ENCODE measurements at regions not wholly inside any gene's neighbourhood (a gene's known extent, or its start where the extent isn't known, plus 50 kb on each side); places are given as distances from the start of the nearest gene placed in this dataset.

DNA sequence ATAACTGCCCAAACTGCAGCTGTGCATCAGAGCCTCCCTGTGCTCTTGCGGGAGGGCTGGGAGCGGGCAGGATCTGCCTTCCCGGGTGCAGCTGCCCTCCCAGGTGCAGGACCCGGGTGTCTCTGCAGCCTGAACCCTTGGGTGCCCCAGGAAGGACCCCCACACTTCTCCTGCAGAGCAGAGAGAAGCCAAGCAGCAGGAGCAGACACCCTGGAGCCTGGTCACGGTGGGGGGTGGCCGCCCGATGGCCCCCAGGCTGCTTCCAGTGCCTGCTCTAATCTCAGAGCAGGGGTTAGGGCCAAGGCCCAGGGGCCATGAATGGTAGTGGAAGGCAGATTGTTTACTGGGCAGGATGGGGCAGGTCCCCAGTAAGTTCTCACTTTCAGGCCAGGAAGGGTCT lies 83.0 kb downstream of the RHOU start:
- Histone ChIP-seq H3K4me1 (ENCODE audit: control insufficient read depth in 1 of 2, insufficient read depth in 2 of 2, low read length in 2 of 2) (no peaks in the 10 kb centered on the region), H3K9ac (ENCODE audit: insufficient read depth, low read length, poor library complexity, severe bottlenecking) (no peak overlapping the region), H3K9me3 (replicated peaks in 1 of 2; ENCODE audit: control insufficient read depth in 1 of 2, insufficient read depth in 1 of 2, low read length in 2 of 2) (peaks cover 0 to 3% of the 10 kb centered on the region in 2 donors), H3K27ac (ENCODE audit: low read depth in 1 of 2, low read length in 2 of 2) (no peak overlapping the region), H3K4me3 (replicated peaks in 1 of 3; ENCODE audit: low read depth in 2 of 3, low read length in 3 of 3) (no peak overlapping the region), H4K20me1 (ENCODE audit: insufficient read depth, low read length) (no peaks in the 10 kb centered on the region), H3K27me3 (ENCODE audit: control insufficient read depth in 2 of 2, insufficient read depth in 2 of 2, low read length in 2 of 2) (no peaks in the 10 kb centered on the region), H3K79me2 (ENCODE audit: insufficient read depth, low read length) (no peaks in the 10 kb centered on the region), H3K4me2 (replicated peaks; ENCODE audit: extremely low read depth, low read length, poor library complexity, severe bottlenecking) (no peak overlapping the region), H3K36me3 (replicated peaks in 1 of 2; ENCODE audit: control insufficient read depth in 1 of 2, insufficient read depth in 2 of 2, low read length in 2 of 2) (no peaks in the 10 kb centered on the region), H2AFZ (ENCODE audit: insufficient read depth, low read depth, low read length, poor library complexity, severe bottlenecking) (no peak overlapping the region)
- DNase-seq, result no peak
- Mint-ChIP-seq H3K36me3 (no peaks in the 10 kb centered on the region), H3K27me3 (ENCODE audit: low read depth in 3 of 3) (no peaks in the 10 kb centered on the region), H3K4me1 (peaks cover 8% of the 10 kb centered on the region), H3K27ac (no peak overlapping the region), H3K9me3 (peaks cover 3 to 8% (median 5%) of the 10 kb centered on the region in 7 donors), H3K4me3 (no peak overlapping the region)
- intact Hi-C loops (cut with micrococcal nuclease), result no loop called here
- WGBS (ENCODE audit: insufficient coverage), result 94% methylated on average over 4 of the region's 7 CpGs
- TF ChIP-seq, protein P1, sequence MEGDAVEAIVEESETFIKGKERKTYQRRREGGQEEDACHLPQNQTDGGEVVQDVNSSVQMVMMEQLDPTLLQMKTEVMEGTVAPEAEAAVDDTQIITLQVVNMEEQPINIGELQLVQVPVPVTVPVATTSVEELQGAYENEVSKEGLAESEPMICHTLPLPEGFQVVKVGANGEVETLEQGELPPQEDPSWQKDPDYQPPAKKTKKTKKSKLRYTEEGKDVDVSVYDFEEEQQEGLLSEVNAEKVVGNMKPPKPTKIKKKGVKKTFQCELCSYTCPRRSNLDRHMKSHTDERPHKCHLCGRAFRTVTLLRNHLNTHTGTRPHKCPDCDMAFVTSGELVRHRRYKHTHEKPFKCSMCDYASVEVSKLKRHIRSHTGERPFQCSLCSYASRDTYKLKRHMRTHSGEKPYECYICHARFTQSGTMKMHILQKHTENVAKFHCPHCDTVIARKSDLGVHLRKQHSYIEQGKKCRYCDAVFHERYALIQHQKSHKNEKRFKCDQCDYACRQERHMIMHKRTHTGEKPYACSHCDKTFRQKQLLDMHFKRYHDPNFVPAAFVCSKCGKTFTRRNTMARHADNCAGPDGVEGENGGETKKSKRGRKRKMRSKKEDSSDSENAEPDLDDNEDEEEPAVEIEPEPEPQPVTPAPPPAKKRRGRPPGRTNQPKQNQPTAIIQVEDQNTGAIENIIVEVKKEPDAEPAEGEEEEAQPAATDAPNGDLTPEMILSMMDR (IDR thresholded peaks at IDR 0.05), result no peak

DNA sequence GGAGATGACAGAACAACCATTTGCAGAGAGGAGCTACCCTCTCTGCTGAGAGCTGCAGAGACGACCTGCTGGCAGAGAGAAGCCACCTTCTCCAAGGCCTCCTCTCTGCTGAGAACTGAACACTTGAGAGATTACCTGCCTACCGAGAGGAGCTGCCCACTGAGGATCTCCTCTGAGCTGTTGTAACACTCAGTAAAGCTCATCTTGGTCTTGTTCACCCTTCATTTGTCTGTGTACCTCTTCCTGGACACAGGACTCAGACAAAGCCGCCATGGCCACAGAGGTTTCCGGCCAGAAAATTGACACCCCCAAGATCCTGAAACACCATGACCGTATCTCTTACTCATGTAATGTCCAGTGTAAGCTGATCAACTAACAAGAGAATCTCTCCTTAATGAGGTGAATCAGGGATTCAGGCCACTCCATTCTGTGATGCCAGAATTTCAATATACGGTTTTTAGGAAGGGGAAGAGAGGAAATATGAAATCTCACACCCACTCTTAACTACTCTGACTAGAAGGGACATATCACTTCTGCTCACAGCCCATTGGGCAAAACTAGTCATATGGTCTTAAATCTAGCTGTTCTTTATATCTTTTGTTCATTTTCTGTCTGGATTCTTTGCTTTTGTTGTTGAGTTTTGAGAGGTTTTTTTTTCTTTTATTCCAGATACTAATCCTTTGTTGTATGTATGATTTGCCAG lies 83.8 kb downstream of the RHOU start:
- H3K27me3 Mint-ChIP-seq (ENCODE audit: low read depth in 3 of 3), result peaks cover 0 to 1% (median 0%) of the 10 kb centered on the region in 3 donors
- H3K36me3 ChIP-seq (replicated peaks in 1 of 2; ENCODE audit: control insufficient read depth in 1 of 2, insufficient read depth in 2 of 2, low read length in 2 of 2), result no peaks in the 10 kb centered on the region
- no peaks in the 10 kb centered on the region for H4K20me1 ChIP-seq (ENCODE audit: insufficient read depth, low read length)
- H2AFZ ChIP-seq (ENCODE audit: insufficient read depth, low read depth, low read length, poor library complexity, severe bottlenecking), result no peak overlapping the region
- no peak overlapping the region for H3K4me3 ChIP-seq (replicated peaks in 1 of 3; ENCODE audit: low read depth in 2 of 3, low read length in 3 of 3)
- H3K27ac ChIP-seq (ENCODE audit: low read depth in 1 of 2, low read length in 2 of 2), result no peak overlapping the region
- H3K4me2 ChIP-seq (replicated peaks; ENCODE audit: extremely low read depth, low read length, poor library complexity, severe bottlenecking), result no peak overlapping the region
- WGBS (ENCODE audit: insufficient coverage), result 98% methylated on average over 4 of the region's 6 CpGs
- H3K36me3 Mint-ChIP-seq, result no peaks in the 10 kb centered on the region
- TF ChIP-seq, protein P1 (IDR thresholded peaks at IDR 0.05), result no peak
- no peak overlapping the region for H3K9ac ChIP-seq (ENCODE audit: insufficient read depth, low read length, poor library complexity, severe bottlenecking)
- no peaks in the 10 kb centered on the region for H3K4me1 ChIP-seq (ENCODE audit: control insufficient read depth in 1 of 2, insufficient read depth in 2 of 2, low read length in 2 of 2)
- H3K9me3 Mint-ChIP-seq, result peaks cover 3 to 8% (median 5%) of the 10 kb centered on the region in 7 donors
- intact Hi-C loops (cut with micrococcal nuclease), result no loop called here
- H3K27ac Mint-ChIP-seq, result no peak overlapping the region
- no peak overlapping the region for H3K4me3 Mint-ChIP-seq
- no peak for DNase-seq
- H3K79me2 ChIP-seq (ENCODE audit: insufficient read depth, low read length), result no peaks in the 10 kb centered on the region
- no peaks in the 10 kb centered on the region for H3K27me3 ChIP-seq (ENCODE audit: control insufficient read depth in 2 of 2, insufficient read depth in 2 of 2, low read length in 2 of 2)
- peaks cover 8% of the 10 kb centered on the region for H3K4me1 Mint-ChIP-seq
- peaks cover 0 to 3% of the 10 kb centered on the region in 2 donors for H3K9me3 ChIP-seq (replicated peaks in 1 of 2; ENCODE audit: control insufficient read depth in 1 of 2, insufficient read depth in 1 of 2, low read length in 2 of 2)

Data from CD14-positive monocyte (primary cell).